GM21717 (cell line): ENCODE measurements at regions not wholly inside any gene's neighbourhood (a gene's known extent, or its start where the extent isn't known, plus 50 kb on each side); places are given as distances from the start of the nearest gene placed in this dataset.

ENCODE experiments used
- ATAC-seq: cut with Tn5 transposase; IDR thresholded peaks from one replicate; pipeline ENCODE4 v1.9.1; 2021; ENCODE audit warnings: mild to moderate bottlenecking, moderate library complexity; ENCODE audit not compliant: unreplicated experiment

GRCh38 chr20:58112017-58112781 lies 116.3 kb downstream of the ANKRD60 start:
- no peak for ATAC-seq

- no peak for ATAC-seq
Observed at GRCh38 chr20:58111310-58112016, 117.0 kb downstream of the ANKRD60 start.

- no peak for ATAC-seq
Observed at GRCh38 chr20:58109918-58110635, 118.4 kb downstream of the ANKRD60 start.

- ATAC-seq: no peak
Observed at GRCh38 chr20:58109126-58109880, 119.2 kb downstream of the ANKRD60 start.

- ATAC-seq: no peak
Observed at GRCh38 chr20:58107533-58107932, 120.9 kb downstream of the ANKRD60 start.

GRCh38 chr20:58106143-58106750 lies 122.2 kb downstream of the ANKRD60 start:
- ATAC-seq: no peak

- ATAC-seq: no peak
Observed at GRCh38 chr20:58103961-58104360, 124.5 kb downstream of the ANKRD60 start.

GRCh38 chr20:58103517-58103904 lies 124.9 kb downstream of the ANKRD60 start:
- no peak for ATAC-seq

GRCh38 chr20:58102744-58103516 lies 125.5 kb downstream of the ANKRD60 start:
- no peak for ATAC-seq

GRCh38 chr20:58102261-58102660 lies 126.2 kb downstream of the ANKRD60 start:
- ATAC-seq: no peak

GRCh38 chr20:58100731-58101356 lies 127.6 kb downstream of the ANKRD60 start:
- ATAC-seq: no peak

- ATAC-seq: no peak
Observed at GRCh38 chr20:58099956-58100730, 128.3 kb downstream of the ANKRD60 start.

GRCh38 chr20:58099291-58099935 lies 129.0 kb downstream of the ANKRD60 start:
- ATAC-seq: no peak

- no peak for ATAC-seq
Observed at GRCh38 chr20:58098571-58098970, 129.9 kb downstream of the ANKRD60 start.

- ATAC-seq: no peak
Observed at GRCh38 chr20:58097943-58098342, 130.5 kb downstream of the ANKRD60 start.

GRCh38 chr20:58097429-58097828 lies 131.0 kb downstream of the ANKRD60 start:
- ATAC-seq: no peak

- ATAC-seq: no peak
Observed at GRCh38 chr20:58096880-58097423, 131.5 kb downstream of the ANKRD60 start.

- ATAC-seq: no peak
Observed at GRCh38 chr20:58094698-58095097, 133.8 kb downstream of the ANKRD60 start.
